ENCODE measurements at regions not wholly inside any gene's neighbourhood (a gene's known extent, or its start where the extent isn't known, plus 50 kb on each side); places are given as distances from the start of the nearest gene placed in this dataset.

DNA sequence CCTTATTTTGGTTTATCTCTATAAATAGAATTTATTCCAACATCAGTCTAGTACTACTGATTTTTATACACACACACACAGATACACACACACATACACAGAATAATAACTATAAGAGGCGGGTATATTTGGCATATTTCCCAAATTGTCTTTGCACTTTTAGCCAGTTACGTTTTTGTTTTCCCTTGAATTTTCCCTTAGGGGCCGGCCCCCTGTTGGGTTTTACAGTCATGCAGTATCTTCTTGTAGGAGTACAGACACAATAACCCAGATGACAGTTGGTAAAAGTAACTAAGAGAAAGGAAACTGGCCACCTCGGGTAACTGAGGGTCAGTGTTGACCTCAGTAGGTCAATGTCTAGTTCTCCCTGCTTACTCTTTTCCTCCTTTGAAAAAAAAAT lies 50.9 kb downstream of the DISP1 start:
- no peak for DNase-seq (ENCODE audit: extremely low spot score, unreplicated experiment)
- Mint-ChIP-seq H3K27ac (no peak overlapping the region), H3K9me3 (no peaks in the 10 kb centered on the region), H3K4me3 (no peak overlapping the region), H3K4me1 (ENCODE audit: unreplicated experiment) (peaks cover 11% of the 10 kb centered on the region), H3K27me3 (no peaks in the 10 kb centered on the region), H3K36me3 (no peaks in the 10 kb centered on the region)
- TF ChIP-seq, protein P1, sequence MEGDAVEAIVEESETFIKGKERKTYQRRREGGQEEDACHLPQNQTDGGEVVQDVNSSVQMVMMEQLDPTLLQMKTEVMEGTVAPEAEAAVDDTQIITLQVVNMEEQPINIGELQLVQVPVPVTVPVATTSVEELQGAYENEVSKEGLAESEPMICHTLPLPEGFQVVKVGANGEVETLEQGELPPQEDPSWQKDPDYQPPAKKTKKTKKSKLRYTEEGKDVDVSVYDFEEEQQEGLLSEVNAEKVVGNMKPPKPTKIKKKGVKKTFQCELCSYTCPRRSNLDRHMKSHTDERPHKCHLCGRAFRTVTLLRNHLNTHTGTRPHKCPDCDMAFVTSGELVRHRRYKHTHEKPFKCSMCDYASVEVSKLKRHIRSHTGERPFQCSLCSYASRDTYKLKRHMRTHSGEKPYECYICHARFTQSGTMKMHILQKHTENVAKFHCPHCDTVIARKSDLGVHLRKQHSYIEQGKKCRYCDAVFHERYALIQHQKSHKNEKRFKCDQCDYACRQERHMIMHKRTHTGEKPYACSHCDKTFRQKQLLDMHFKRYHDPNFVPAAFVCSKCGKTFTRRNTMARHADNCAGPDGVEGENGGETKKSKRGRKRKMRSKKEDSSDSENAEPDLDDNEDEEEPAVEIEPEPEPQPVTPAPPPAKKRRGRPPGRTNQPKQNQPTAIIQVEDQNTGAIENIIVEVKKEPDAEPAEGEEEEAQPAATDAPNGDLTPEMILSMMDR (conservative IDR thresholded peaks at IDR 0.05) = no peak

DNA sequence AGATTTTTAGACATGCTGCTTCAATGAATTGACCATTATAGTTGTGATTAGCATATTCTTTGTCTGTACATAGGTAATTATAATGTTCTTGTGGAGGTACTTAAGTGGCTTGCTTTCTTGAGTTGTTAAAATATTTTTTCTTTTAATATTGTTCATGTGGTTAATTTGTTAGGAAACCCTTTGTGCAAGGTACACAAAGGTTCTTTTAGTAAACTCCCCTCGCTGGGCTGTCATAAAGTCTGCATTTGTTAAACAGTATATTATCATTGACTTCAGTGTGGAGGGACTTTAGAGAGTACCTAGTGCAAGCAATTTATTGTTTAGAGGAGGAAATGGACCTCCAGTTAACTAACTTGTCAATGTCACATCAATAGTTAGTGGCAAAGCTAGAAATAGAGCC lies 52.5 kb downstream of the DISP1 start:
- TF ChIP-seq, protein P1 (conservative IDR thresholded peaks at IDR 0.05) = no peak
- DNase-seq (ENCODE audit: extremely low spot score, unreplicated experiment) = no peak
- peaks cover 11% of the 10 kb centered on the region for H3K4me1 Mint-ChIP-seq (ENCODE audit: unreplicated experiment)
- H3K4me3 Mint-ChIP-seq = no peak overlapping the region
- no peaks in the 10 kb centered on the region for H3K27me3 Mint-ChIP-seq
- no peaks in the 10 kb centered on the region for H3K9me3 Mint-ChIP-seq
- H3K36me3 Mint-ChIP-seq = peaks cover 1% of the 10 kb centered on the region
- H3K27ac Mint-ChIP-seq = no peak overlapping the region

DNA sequence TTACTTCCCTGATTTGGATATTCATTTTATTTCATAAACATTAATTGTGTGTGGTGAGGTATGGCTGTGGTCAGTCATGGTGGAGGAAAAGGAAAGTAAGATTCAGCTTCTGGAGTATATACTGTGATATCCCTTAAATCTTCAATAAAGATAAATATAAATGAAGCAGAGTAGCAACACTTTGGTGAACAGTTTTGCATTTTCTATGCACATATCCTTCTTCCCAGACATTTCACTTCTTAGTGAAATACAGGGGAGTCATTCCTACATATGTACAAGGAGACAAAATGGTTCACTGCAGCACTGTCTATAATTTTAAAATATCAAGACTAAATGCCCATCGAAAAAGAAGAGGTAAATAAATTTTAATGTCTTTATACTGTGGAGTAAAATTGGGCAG lies 61.3 kb downstream of the DISP1 start:
- DNase-seq (ENCODE audit: extremely low spot score, unreplicated experiment) = no peak
- H3K36me3 Mint-ChIP-seq = peaks cover 12% of the 10 kb centered on the region
- no peaks in the 10 kb centered on the region for H3K27me3 Mint-ChIP-seq
- no peaks in the 10 kb centered on the region for H3K9me3 Mint-ChIP-seq
- H3K4me3 Mint-ChIP-seq = no peak overlapping the region
- TF ChIP-seq, protein P1 (conservative IDR thresholded peaks at IDR 0.05) = no peak
- no peak overlapping the region for H3K27ac Mint-ChIP-seq
- H3K4me1 Mint-ChIP-seq (ENCODE audit: unreplicated experiment) = peaks cover 4% of the 10 kb centered on the region

DNA sequence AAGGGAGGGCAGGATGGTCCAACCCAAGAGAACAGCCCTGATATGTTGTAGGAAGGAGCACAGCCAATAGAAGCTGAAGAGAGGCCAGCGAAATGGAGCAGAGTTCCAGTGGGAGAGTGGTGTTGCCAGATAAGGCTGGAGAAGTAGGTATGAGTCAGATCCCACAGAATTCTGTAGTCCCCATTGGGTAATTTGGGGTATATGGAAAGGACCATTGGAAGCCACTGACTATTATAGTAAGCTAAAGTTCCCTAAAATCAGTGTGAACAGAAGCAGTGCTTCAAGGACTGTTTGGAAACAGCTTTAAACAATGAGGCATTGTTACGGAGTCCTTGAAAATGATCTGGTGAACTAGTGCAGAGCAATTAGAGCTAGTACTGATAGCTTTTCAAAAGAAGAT lies 63.0 kb downstream of the DISP1 start:
- Mint-ChIP-seq H3K27me3 (no peaks in the 10 kb centered on the region), H3K36me3 (peaks cover 11% of the 10 kb centered on the region), H3K27ac (no peak overlapping the region), H3K9me3 (no peaks in the 10 kb centered on the region), H3K4me1 (ENCODE audit: unreplicated experiment) (peaks cover 4% of the 10 kb centered on the region), H3K4me3 (no peak overlapping the region)
- TF ChIP-seq, protein P1 (conservative IDR thresholded peaks at IDR 0.05) = no peak
- DNase-seq (ENCODE audit: extremely low spot score, unreplicated experiment) = no peak

DNA sequence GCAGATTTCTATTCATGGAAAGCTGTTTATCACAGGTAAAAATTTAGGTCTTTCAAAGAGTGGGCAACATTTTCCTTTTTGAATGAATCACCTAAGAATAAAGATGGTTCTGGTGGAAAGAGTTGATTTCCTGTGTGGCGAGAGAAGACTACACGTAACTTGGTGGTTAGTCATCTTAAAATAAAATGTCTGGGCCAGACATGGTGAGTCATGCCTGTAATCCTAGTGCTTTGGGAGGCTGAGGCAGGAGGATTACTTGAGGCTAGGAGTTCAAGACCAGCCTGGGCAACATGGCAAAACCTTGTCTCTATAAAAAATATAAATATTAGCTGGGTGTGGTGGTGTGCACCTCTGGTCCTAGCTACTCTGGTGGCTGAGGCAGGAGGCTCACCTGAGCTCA lies 65.7 kb downstream of the DISP1 start:
- peaks cover 8% of the 10 kb centered on the region for H3K36me3 Mint-ChIP-seq
- DNase-seq (ENCODE audit: extremely low spot score, unreplicated experiment) = no peak
- peaks cover 4% of the 10 kb centered on the region for H3K4me1 Mint-ChIP-seq (ENCODE audit: unreplicated experiment)
- no peaks in the 10 kb centered on the region for H3K27me3 Mint-ChIP-seq
- no peaks in the 10 kb centered on the region for H3K9me3 Mint-ChIP-seq
- no peak overlapping the region for H3K4me3 Mint-ChIP-seq
- TF ChIP-seq, protein P1 (conservative IDR thresholded peaks at IDR 0.05) = no peak
- H3K27ac Mint-ChIP-seq = no peak overlapping the region

All from type B pancreatic cell (in vitro differentiated cells).